NOMO-1 treated with dmso at 0.1 percent for 144 hours (cell line): ENCODE measurements at regions not wholly inside any gene's neighbourhood (a gene's known extent, or its start where the extent isn't known, plus 50 kb on each side); places are given as distances from the start of the nearest gene placed in this dataset.
"Not testable (repeated sequence)": the region's sequence is repeated elsewhere in the genome, so short reads cannot be mapped to it uniquely, and the experiment has no call there.

ENCODE experiments used
- DNase-seq: peaks from one replicate; lab custom pipeline; 2025; ENCODE audit not compliant: unreplicated experiment; lab: John Stamatoyannopoulos, UW

GRCh38 chr1:88320291-88320690 is 363.8 kb upstream of the PKN2 start:
- no peak for DNase-seq

GRCh38 chr1:88321706-88322105 is 362.4 kb upstream of the PKN2 start:
- no peak for DNase-seq

DNA sequence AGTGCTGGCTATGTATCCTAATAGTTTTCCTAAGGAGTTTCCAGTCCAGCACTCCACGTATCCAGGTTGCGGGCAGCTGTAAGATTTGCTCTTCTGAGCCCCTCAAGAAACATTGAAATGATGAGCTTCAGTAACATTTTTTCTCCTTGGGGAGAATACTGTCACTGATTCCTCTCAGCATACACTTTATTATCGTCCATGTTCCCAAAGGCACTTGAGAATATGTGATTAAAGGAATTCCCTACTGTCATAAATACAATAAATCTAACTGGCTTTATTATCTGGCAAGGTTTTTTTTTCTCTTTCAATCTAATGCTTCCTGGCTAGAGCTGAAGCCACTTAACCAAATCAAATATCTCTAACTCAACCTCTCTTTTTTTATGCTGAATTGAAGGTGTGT is 359.2 kb upstream of the PKN2 start:
- no peak for DNase-seq

GRCh38 chr1:88327391-88328267 is 356.4 kb upstream of the PKN2 start:
- DNase-seq, result no peak

DNA sequence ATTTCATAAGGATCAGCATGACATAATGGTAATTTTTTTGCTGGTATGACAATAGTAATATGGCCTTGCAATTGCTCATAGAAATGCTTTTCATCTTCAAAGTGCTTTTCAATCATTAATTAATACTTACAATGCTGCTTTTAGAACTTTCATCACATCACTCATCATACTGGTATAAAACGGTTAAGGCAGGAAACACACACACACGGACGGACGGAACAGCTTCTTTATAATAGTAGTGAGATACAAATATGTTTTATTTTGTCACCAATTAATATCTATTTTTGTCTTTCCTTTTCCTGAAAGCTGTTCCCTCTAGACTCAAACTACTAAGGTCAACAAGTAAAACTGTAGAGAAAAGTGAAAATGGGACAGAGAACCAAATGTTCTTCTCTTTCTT is 353.9 kb upstream of the PKN2 start:
- DNase-seq, result no peak

DNA sequence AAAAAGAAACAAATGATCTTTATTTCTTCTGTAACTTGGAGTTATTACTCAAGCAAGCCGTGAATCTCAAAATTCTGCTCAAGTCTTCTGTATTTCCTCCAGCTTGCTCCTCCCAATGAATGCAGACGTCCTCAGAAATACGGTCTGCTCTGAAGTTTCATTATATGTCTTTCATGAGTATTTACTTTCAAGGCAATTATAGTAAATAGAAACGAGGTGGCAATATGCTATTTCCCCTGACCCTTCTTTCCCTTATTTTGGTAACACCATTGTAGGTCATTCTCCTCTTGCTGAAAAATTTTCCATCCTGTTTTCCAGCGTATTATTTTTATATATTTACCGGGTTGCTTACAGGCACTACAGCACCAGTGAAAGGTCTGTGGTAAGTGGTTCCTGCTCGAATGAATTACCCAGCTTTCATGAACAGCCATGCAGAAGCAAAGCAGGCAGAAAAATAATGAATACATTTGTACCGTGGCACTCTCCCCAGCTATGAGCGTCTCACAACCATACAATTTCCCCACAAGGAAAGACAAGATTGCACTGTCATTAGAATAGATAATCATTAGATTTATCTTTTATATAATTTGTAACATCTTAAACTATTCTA is 350.9 kb upstream of the PKN2 start:
- DNase-seq, result no peak

- no peak for DNase-seq
These were observed 342.6 kb upstream of the PKN2 start for GRCh38 chr1:88341447-88341846.

- not testable (repeated sequence) for DNase-seq
These were observed 342.0 kb upstream of the PKN2 start for GRCh38 chr1:88342081-88342480.

GRCh38 chr1:88350648-88351047 is 333.4 kb upstream of the PKN2 start:
- DNase-seq, result no peak

DNA sequence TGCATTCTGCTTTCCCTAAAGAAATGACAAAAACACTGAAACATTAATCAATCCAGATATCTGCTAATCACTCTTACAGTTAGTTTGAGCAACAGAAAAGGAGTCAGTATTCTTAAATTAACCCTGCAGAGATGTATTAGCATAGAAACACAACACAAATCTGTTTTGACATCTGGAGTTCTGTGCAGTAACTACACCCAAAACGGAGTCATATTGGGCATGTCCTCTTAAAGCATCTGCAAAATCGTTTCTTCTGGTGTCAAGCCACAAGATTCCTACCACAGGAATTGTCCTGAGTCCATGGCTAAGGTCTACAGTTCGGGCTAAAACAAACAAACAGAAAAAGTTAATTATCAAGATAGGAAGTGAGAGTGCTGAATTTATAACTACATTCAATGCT is 332.1 kb upstream of the PKN2 start:
- no peak for DNase-seq

DNA sequence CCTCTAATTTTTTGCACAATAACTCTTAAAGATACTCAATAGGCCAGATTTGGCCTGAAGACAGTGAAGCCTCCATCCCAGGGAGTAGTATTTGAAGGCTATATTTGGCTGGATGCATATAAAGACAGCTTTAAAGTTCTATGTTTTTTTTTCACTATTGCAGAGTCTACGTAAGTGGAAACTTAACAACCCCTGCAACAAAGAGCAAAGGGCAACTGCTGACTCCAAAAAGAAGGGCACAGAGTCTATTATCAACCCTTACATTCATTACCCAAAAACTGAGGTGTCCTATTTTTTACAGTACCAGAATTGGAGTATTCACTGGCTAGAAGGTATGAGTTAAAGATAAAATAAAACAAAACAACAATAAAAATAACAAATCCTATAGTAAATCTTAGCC is 329.8 kb upstream of the PKN2 start:
- no peak for DNase-seq

GRCh38 chr1:88357729-88358128 is 326.3 kb upstream of the PKN2 start:
- no peak for DNase-seq

- DNase-seq, result no peak
These were observed 312.5 kb upstream of the PKN2 start for GRCh38 chr1:88371436-88372023.

DNA sequence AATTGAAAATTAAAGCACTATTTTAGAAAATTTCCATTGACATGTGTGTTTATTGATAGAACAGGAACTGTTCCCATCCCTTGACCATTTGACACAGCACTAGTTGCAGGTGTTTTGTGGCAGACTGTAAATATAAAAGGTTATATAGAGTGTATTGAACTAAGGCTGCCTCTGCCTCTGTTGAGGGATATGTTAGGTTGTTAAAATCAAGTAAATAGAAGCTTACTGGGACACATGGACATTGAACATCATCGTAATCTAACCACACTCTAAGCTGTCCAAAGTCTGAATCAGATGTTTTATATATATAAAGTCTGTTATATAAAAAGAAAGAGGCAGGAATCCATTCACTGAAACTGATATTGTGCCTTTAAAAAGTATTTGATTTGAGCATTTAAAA is 308.1 kb upstream of the PKN2 start:
- no peak for DNase-seq

GRCh38 chr1:88376421-88376820 is 307.7 kb upstream of the PKN2 start:
- DNase-seq, result no peak

- DNase-seq, result no peak
These were observed 305.5 kb upstream of the PKN2 start for GRCh38 chr1:88378560-88378959.

DNA sequence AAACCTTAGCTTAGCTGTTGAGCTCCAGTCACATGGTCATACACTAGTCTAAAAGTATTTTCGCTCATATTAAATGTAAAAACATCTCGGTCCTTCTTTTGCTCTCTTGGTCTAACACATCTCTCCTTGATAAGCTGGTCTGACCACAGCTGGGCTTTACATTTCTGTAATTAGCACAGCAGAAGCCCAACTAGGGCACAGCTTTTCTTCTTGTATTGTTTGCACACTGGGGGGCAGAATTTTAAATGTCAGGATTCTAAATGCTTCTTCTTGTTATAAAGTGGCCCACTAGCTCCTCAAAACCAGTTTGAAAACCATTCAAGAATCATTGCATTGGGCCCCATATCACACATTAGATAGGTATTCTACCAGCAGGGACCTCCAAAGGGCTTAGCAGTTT is 289.1 kb upstream of the PKN2 start:
- DNase-seq, result no peak

- DNase-seq, result no peak
These were observed 285.7 kb upstream of the PKN2 start for GRCh38 chr1:88398338-88398737.

- no peak for DNase-seq
These were observed 284.4 kb upstream of the PKN2 start for GRCh38 chr1:88399690-88400089.

DNA sequence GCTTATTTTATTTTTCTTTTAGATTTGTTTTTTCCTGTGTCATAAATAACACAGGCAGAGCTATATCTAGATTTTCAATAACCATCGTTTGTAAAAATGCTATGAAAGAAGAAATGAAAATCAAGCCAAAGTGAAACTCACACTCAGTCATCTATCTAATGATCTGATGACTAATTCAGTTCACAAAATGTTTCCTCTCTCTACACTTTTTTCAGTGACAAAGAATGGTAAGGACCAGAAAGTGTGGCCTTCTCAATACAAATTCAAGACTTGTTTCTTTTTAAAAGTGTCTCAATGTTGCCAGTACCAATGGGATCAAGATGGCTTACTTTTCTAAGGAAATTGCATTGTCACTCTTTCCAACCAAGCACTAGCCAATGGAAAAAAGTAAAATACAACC is 282.8 kb upstream of the PKN2 start:
- DNase-seq, result no peak

DNA sequence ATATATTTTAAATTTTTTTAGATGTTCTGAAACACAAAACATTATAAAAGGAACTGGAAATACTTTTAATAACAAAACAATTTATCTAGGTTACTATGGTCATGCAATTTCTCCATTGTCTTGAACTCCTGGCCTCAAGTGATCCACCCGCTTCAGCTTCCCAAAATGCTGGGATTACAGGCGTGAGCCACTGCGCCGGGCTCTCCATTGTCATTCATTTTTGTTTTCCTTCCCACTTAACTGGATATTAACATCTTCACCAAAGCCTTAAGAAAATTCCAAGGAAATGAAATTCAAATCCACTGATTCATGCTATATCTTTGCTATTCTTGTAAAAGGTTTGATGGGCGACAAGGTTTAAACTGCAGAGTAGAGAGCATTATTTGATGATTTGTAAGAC is 279.5 kb upstream of the PKN2 start:
- no peak for DNase-seq

GRCh38 chr1:88407248-88407647 is 276.8 kb upstream of the PKN2 start:
- no peak for DNase-seq
